Hepatic stellate cell (primary cell): ENCODE measurements at regions not wholly inside any gene's neighbourhood (a gene's known extent, or its start where the extent isn't known, plus 50 kb on each side); places are given as distances from the start of the nearest gene placed in this dataset.
"Not testable (repeated sequence)": the region's sequence is repeated elsewhere in the genome, so short reads cannot be mapped to it uniquely, and the experiment has no call there.

Experiments
- DNase-seq: peaks from one replicate; pipeline ENCODE4 v3.0.0; 2011; ENCODE audit warnings: low spot score

GRCh38 chr3:153614140-153614539, 452.1 kb downstream of the RAP2B start:
- DNase-seq = no peak

- DNase-seq = no peak
These were observed 452.5 kb downstream of the RAP2B start for GRCh38 chr3:153614563-153614962.

GRCh38 chr3:153615863-153616262, 453.8 kb downstream of the RAP2B start:
- DNase-seq = no peak

- DNase-seq = no peak
These were observed 455.4 kb downstream of the RAP2B start for GRCh38 chr3:153617463-153617862.

GRCh38 chr3:153618176-153618575, 456.1 kb downstream of the RAP2B start:
- DNase-seq = no peak

- no peak for DNase-seq
These were observed 457.2 kb downstream of the RAP2B start for GRCh38 chr3:153619268-153619667.

- DNase-seq = no peak
These were observed 459.9 kb downstream of the RAP2B start for GRCh38 chr3:153621953-153622352.

- DNase-seq = no peak
These were observed 461.8 kb downstream of the RAP2B start for GRCh38 chr3:153623834-153624233.

- DNase-seq = no peak
These were observed 462.4 kb downstream of the RAP2B start for GRCh38 chr3:153624310-153625030.

- DNase-seq = no peak
These were observed 463.5 kb downstream of the RAP2B start for GRCh38 chr3:153625506-153625905.

GRCh38 chr3:153626158-153626557, 464.1 kb downstream of the RAP2B start:
- DNase-seq = no peak

- no peak for DNase-seq
These were observed 466.6 kb downstream of the RAP2B start for GRCh38 chr3:153628591-153628990.

GRCh38 chr3:153629148-153629547, 467.1 kb downstream of the RAP2B start:
- no peak for DNase-seq

GRCh38 chr3:153631102-153631501, 469.1 kb downstream of the RAP2B start:
- DNase-seq = no peak

- DNase-seq = no peak
These were observed 469.6 kb downstream of the RAP2B start for GRCh38 chr3:153631664-153632063.

- DNase-seq = no peak
These were observed 471.4 kb downstream of the RAP2B start for GRCh38 chr3:153633407-153633806.

- no peak for DNase-seq
These were observed 472.7 kb downstream of the RAP2B start for GRCh38 chr3:153634683-153635082.

GRCh38 chr3:153639631-153640030, 477.6 kb downstream of the RAP2B start:
- no peak for DNase-seq

- DNase-seq = no peak
These were observed 479.0 kb downstream of the RAP2B start for GRCh38 chr3:153640689-153641665.

- DNase-seq = not testable (repeated sequence)
These were observed 478.6 kb upstream of the ARHGEF26 start for GRCh38 chr3:153642576-153642975.

- not testable (repeated sequence) for DNase-seq
These were observed 477.7 kb upstream of the ARHGEF26 start for GRCh38 chr3:153643471-153643870.

GRCh38 chr3:153649286-153649839, 471.8 kb upstream of the ARHGEF26 start:
- no peak for DNase-seq

GRCh38 chr3:153652076-153652475, 469.1 kb upstream of the ARHGEF26 start:
- no peak for DNase-seq
